Testis (tissue), 2 donors: ENCODE measurements at regions not wholly inside any gene's neighbourhood (a gene's known extent, or its start where the extent isn't known, plus 50 kb on each side); places are given as distances from the start of the nearest gene placed in this dataset.

Experiments used
- CTCF ChIP-seq, 3 experiments: fragments of 450-650 bp in 2 of 3; fragments of 200-600 bp in 1 of 3; sonication (generic) in 1 of 3; IDR thresholded peaks; one replicate each; pipeline ENCODE4 v1.5.1; 2016 to 2019; ENCODE audit warnings: antibody characterized with exemption in 3 of 3, mild to moderate bottlenecking in 2 of 3, moderate library complexity in 1 of 3
- POLR2A ChIP-seq: fragments of 450-650 bp; IDR thresholded peaks from one replicate; pipeline ENCODE4 v1.6.1; 2017; ENCODE audit warnings: antibody characterized with exemption, mild to moderate bottlenecking, moderate library complexity

GRCh38 chr2:136436936-136437335 lies 319.0 kb upstream of the CXCR4 start:
- TF ChIP-seq CTCF (IDR thresholded peaks at IDR 0.05) (no peak), POLR2A (no peak)
